Femur (tissue), 1 donor: ENCODE measurements at regions not wholly inside any gene's neighbourhood (a gene's known extent, or its start where the extent isn't known, plus 50 kb on each side); places are given as distances from the start of the nearest gene placed in this dataset.
A peak's percentile ranks its signal among the peaks of the same experiment; 100 is the strongest.
"Not testable (repeated sequence)": the region's sequence is repeated elsewhere in the genome, so short reads cannot be mapped to it uniquely, and the experiment has no call there.

Experiments
- DNase-seq: peaks from one replicate; pipeline ENCODE4 v3.0.0-alpha.2; 2017

DNA sequence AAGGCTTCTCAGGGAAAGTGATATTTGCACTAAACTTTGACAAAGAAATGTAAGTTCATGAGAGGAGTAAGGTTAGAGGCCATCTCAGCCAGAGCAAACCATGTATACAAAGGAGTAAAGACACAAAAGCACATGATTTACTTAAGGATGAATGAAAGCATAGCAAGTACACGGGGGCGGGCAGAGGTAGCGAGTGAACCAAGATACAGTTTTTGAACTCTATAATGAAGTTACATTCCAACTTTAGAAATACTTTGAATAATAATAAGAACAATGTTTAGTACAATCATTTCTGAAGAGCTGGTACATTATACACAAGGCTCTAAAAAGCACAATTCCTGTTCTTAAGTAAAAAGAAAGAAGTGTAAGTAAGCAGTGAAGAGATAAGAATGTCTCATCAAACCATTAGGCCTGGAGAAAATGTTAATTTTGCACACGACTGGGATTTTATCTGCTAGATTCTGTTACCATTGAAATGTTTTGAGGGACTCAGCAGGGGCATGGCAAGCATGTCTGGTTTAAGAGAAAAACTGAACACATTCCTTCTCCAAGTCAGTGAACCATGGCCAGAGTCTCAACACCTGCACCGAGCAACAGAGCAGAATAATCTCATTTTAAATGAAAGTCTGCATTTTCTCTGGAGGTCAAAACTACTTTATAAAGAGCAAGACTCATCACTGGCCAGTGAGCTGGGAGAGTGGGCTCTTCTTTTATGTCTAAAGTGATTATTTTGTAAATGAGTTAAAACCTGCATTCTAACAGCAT lies 147.6 kb upstream of the TRPM3 start:
- no peak for DNase-seq

DNA sequence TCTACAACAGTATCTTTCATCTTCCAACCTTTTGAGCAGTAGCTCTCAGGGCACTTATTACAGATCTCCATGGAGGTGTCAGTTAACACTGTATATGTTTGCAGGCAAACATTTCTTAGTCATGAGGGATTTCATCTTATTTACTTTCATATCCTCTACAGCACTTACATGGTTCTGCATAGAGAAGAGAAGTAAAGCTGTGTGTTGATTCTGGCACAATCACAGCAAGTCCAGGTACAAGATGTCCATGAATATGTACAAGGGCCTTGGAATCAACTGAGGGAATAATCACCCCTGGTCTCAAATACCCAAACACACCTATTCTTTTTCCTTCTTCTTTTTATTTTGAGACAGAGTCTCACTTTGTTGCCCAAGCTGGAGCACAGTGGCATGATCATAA lies 142.0 kb upstream of the TRPM3 start:
- DNase-seq, result no peak

DNA sequence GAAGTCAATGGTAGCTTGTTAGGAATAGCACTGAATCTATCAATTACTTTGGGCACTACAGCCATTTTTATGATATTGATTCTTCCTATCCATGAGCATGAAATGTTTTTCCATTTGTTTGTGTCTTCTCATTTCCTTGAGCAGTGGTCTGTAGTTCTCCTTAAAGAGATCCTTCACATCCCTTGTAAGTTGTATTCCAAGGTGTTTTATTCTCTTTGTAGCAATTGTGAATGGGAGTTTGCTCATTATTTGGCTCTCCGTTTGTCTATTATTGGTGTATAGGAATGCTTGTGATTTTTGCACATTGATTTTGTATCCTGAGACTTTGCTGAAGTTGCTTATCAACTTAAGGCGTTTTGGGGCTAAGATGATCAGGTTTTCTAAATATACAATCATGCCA lies 139.0 kb upstream of the TRPM3 start:
- not testable (repeated sequence) for DNase-seq

DNA sequence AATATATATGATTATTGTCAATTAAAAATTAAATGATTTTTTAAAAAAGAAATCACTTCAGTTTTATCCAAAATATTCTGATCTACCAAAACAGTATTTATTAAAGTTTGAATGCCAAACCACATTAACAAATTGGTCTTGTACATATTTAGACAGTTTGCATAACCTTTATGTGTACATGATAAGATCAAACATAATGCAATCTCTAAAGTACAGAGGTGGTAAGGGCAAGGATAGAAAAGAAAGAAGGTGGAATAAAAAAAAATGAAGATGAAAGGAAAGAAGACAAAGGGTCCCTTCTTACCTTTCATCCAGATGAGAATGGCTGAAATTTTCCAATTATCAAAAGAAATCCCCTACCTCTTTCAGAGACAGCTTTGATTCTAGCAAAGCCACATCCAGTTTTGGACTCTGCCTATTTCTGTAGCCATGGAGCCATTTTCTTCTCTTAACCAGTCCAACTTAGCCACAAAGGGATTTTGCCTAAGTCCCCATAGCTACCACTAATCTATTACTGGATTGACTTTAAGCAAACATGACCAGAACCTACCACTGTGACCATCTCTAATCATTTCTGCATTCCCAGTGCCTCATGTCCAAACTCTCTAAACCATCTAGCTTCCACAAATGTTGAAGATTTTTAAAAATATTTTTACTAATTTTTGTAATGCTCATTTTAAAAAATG lies 133.3 kb upstream of the TRPM3 start:
- DNase-seq, result no peak

DNA sequence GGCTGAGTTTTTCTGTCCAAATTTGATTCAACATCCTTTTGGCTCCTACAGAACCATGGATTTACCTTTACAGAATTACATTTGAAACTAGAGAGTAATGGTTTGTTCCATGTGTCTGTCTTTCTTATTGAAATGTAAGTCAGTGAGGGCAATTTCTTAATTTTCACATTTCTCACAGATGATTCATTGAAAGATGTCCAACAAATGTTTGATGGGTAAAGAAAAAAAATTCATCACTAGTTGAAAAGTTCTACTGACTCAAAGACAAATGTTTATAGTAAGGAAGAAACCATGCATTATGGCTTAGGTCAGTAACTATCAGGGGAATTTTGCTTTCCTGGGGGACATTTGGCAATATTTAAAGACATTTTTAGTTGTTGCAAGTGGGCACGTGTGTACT lies 131.6 kb upstream of the TRPM3 start:
- no peak for DNase-seq

DNA sequence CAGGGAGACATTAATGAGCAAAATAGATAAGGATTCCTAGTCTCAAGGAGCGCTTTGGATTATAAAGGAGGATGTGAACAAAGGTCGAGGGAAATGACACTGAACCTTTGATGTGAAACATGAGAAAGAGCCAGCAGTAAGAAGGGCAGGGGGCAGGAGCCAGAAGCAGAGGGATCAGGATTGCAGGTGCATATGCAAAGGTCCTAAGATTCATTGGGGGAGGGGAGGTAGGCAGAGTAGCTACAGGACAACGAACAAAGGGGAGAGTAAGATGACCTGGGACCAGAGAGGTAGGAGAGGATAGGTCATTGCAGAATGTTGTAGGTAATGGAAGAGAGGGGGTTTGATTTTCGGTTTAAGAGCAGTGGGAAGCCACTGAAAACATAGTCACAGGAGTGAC lies 129.2 kb upstream of the TRPM3 start:
- no peak for DNase-seq

DNA sequence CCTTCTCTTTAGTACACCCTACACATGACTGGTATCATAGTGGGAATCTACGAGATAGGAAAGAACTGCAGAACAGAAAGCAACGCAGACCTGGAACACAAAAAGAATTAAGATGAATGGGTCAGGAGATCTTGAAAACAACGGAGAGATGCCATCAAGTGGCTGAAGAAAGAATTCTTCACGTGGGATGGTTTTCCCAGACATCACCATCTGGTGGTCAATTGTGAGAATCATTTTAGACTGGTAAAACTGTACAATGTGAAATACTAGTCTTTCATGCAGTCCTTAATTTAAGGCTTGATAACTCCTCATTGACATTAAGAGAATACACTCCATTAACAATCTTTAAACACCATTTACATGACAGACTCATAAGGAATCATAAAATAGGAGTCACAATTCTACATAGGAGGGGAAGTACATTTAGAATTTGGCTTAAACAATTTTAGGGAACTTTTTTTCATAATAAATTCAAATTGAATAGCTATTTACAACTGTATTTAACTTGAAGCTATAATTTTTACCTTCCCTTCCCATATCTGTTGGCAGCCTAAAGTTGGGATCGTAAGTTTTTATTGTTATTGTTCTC lies 128.4 kb upstream of the TRPM3 start:
- peak; percentile 33 for DNase-seq

DNA sequence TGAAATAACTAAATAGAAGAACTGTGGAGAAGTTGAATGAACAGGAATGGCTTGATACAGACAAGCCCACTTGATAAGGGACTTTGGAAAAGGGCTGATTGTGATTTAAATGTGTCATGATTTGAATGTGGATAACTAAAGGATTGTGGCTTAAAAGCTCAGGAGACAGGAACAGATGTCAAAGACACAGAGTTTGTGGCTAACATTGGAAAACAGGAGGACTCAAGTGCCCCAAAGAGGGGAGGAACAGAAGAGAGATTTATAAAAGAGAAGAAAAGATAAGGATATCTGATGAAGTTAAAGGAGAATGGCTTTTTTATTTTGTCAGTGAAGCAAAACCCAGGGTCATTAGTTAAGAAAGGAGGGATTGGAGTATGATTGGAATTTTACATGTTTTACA lies 124.2 kb upstream of the TRPM3 start:
- DNase-seq, result no peak

DNA sequence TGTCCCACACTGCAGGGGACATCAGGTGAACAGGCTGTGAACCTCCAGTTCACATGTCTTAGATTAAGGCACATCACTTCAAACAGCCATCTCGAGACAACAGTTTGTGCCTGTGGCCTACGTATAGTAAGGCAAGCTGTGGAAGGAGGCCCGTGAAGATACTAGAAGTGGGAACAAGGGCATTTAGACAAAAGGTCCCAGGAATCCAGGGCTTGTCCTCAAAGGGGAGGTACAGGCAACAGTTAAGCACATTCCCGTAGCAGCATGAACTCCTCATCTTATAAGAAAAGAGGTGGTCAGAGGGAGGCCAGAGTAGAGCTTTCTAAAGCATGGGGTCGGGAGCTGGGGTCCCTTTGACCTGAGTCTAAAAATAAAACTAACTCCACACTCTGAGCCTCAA lies 122.5 kb upstream of the TRPM3 start:
- DNase-seq, result no peak

DNA sequence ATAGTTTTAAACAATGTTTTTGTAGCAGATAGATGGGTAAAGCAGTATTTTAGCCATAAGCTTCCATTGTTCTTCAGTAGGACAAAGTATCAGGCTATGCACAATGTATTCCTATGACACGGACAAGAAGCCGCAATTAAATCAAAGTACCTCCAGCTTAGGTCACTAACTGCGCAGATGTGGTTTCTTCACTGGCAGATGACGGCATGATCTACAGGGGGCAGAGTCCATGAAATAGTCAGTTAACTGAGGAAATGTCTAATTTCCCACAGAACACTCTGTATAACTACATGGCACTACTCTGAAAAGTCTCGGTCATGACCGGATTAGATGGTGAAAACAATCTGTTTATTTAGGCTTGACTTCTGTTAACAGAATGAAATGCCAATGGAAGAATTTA lies 120.7 kb upstream of the TRPM3 start:
- DNase-seq, result no peak

DNA sequence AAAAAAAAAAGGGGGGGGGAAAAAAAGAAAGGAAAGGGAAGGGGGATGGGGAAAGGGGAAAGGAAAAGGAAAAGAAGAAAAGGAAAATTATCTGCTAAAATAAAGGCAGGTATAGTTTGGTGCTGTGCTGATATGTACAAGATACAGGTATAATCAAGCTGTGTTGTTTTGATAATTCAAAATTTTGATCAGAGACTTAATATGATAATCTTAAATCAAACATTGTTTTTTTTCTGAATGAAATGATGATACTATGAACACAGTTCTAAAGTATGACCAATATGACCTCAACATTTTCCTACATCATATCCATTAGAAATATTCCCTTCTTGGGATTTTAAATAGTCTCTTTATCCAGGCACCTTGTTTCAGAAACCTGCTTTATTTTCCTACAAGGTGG lies 115.6 kb upstream of the TRPM3 start:
- no peak for DNase-seq

DNA sequence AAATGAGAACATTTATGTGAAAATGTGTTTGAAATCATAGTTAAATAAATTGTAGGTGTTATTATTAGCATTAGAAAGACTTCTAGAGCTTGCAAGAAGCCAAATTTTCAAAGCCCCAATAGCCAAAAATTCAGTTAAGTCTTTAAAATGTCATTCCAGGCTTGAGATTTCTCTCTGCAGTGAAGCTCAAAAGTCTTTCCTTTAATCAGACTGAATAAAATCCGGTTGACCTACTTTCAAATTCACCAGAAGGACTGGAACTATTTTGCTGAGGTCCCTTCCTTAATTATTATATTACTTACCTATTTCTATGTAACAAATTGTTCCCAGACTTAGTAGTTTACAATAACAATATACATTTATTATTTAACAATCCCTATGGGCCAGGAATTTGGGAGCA lies 112.2 kb upstream of the TRPM3 start:
- DNase-seq, result no peak

DNA sequence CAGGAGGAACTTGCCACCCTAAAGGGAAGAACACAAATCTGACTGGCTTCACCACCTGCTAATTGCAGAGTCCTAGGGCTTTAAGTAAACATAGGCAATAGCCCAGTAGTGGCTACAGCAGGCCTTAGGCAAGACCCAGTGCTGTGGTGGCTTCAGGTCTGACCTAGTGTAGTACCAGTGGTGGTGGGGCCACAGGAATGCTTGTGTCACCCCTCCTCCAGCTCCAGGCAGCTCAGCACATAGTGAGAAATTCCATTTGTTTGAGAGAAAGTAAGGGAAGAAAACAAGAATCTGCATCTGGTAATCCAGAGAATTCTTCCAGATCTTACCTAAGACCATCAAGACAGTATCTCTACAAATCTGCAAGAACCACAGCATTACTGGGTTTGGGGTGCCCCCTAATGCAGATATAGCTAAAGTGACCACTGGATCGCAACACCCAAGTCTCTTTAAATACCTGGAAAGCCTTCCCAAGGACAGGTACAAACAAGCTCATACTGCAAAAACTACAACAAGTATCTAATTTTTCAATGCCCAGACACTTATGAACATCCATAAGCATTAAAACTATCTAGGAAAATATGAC lies 102.6 kb upstream of the TRPM3 start:
- no peak for DNase-seq

DNA sequence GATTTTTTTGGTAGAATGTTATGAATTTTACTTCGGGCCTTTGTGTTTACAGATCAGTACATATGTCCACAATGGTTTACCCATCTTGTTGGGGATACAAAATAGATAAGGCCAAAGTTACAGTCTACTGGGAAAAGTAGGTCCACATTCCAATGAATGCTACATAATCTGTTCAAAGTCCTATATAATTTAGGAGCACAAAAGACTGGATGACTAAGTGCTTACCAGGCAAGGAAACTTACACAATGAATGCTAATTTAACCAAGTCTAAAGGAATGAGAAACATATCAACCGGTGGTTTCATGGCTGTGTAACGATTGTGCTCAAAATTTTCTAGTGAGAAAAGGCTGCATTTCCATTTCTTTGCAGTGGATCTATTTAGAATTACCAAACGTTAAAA lies 97.4 kb upstream of the TRPM3 start:
- DNase-seq, result no peak

DNA sequence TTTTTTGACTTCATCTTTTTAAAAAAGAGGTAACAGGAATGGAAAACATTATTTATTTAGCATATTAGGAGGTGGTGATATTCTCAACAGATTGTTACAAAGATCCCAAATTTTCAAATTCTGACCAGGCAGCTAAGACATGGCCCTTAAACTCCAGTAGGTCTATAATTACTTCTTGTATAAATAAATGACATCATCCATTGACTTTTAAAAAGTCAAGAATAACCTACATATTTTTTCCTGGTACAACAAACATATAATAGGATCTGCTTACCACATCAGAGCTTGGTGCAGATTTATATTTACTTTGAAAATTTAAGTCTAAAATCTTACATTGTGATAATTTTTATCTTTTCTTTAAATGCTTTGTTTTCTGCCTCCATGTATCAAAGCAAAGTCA lies 92.2 kb upstream of the TRPM3 start:
- no peak for DNase-seq

DNA sequence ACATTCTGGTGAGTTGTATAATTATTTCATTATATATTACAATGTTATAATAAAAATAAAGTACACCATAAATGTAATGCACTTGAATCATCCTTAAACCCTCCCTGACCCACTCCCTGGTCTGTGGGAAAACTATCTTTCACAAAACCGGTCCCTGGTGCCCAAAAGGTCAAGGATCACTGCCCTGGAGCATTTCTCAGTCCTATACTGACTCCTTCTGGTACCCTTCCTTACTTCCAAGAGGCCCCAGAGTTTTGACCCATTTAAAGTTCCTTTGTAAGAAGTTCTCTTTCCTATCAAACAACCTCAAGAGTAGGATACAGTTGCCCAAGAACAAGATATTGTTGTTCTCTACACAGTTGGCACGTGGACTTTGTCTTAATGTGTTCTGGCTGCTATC lies 88.9 kb upstream of the TRPM3 start:
- no peak for DNase-seq

DNA sequence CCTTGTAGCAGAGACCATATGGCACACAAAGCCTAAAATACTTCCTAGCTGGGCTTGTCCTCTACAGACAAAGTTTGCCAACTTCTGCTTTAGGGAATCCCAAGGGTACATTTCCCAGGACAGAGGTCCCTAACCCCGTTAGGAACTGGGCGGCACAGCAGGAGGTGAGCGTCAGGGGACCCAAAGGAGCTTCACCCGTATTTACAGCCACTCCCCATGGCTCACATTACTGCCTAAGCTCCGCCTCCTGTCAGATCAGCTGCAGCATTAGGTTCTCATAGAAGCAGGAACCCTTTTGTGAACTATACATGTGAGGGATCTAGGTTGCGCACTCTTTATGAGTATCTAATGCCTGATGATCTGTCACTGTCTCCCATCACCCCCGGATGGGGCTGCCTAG lies 88.5 kb upstream of the TRPM3 start:
- DNase-seq, result no peak

DNA sequence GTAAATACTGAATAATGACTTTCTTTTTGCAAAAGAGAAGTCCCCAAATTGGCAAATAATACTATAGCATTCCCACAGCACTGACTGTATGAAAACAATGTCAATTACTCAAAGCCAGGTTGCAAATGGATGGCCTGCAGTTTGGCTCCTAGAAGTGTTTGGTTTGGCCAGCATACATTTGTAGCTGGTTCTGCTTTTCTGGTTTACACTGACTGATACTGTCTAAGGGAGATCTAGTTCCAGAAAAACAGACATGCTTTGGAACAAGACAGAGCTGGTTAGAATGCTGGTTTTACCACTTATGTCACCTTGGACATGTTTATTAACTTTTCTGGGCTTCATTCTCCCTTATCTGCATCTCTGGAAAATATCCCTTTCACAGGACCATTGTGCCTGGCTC lies 81.5 kb upstream of the TRPM3 start:
- no peak for DNase-seq

DNA sequence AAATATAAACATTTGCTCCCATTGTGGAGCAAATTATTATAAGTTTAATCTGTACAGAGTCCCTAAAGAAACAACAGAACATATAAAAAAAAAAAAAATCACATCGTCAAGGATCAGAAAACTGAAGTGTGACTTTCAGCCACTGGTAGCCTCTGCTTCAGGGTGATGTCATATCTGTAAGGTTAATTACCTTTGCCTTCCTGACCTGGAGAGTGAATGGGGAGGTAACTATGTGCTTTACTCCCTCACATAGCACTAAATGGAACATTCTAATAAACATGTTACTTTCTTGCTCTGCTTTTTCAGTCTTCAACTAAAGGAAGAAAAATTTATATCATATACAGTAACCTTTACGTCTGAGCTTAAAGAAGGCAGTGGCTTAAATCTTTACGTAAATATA lies 70.3 kb upstream of the TRPM3 start:
- no peak for DNase-seq

DNA sequence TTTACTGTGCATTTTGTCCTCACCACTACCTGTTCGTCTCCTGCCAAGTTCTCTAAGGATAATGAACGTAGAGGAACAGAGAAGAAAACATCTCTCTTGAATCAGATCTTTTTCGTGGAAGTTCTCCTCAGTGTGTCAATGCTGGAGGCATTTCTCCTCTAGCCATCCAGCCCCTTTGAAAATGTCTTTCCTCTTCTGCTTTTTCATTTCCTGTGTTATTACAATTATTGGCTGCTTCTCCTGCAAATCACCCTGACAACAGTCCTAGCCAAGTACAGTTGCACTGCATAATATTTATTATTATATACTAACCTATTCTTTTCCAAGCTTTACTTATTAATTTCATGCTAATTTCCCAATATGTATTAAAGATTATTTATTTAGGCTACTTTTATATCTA lies 61.8 kb upstream of the TRPM3 start:
- no peak for DNase-seq

DNA sequence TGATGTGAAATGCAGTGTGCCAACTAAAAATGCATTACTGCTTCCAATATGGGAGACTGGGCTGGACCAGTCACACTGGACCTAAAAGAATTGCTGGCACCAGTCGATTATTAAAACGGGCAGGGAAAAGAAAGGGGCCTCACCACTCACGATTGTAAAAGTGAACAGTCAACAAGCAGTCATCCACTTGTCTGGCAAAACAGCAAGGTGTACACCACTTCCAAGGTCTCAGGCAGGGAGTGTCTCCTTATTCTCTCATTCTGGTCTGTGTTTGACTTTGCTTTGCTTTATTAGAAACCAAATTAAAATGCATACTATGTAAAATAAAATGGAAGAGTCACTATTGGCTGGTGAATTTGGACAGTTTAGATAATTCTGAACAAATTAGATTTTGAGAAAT lies 57.8 kb upstream of the TRPM3 start:
- DNase-seq, result no peak

DNA sequence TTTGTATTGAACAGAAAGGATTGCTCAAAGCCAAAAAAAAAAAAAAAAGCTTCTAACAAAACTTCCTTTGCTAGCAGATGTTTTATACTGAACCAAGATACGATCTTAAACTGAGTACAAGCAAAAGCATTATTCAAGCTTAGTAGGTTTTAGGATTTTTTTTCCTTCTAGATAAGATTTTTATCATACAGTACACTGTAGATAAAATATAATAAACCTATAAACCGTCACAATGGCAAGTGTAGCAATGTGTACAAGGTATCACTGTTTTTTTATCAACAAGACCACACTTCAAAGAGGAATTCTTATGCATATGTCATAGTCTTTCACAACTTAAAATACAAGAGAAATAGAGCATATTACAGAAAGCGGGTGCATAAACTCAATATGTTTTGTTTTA lies 56.5 kb upstream of the TRPM3 start:
- DNase-seq, result no peak

DNA sequence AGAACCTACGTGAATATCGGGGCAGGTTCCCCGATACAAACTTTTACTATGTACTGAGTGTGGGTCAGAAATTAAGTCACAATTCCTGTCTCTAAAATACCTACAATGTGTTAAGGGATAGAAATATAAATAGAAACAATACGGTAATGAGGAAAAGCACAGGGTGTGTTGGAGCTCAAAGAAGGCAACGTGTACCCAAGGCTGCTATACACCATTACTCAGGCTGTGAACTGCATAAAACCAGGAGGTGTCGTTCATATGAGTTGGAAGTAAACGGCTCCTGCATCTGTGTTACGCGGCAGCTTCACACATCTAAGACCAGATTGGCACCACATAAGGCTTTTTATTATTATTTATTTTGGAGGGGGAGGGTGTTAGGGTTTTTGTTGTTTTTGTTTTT lies 50.1 kb upstream of the TRPM3 start:
- no peak for DNase-seq
